ENCODE measurements at regions not wholly inside any gene's neighbourhood (a gene's known extent, or its start where the extent isn't known, plus 50 kb on each side); places are given as distances from the start of the nearest gene placed in this dataset.

- 27 to 38% (median 35%) methylated on average over 30 of the region's 30 CpGs for WGBS, 3 donors
- Histone ChIP-seq H3K36me3 (no peaks in the 10 kb centered on the region), H3K27ac (no peak overlapping the region), H3K4me1 (ENCODE audit: insufficient read depth) (no peaks in the 10 kb centered on the region), H3K27me3 (no peaks in the 10 kb centered on the region), H3K9me3 (no peaks in the 10 kb centered on the region), H3K4me3 (no peak overlapping the region)
- intact Hi-C loops (cut with DNase I): no loop called here
- TF ChIP-seq CTCF (IDR thresholded peaks at IDR 0.05) (no peak), POLR2A (IDR thresholded peaks at IDR 0.05) (no peak), EP300 (IDR thresholded peaks at IDR 0.05) (no peak)
- peak in 4 of 5 donors; percentile 29 to 71 (median 35) for DNase-seq
These were observed 118.1 kb upstream of the SMIM23 start for GRCh38 chr5:171667341-171668096.

GRCh38 chr5:171668097-171668412 is 117.6 kb upstream of the SMIM23 start:
- Histone ChIP-seq H3K9me3 (no peaks in the 10 kb centered on the region), H3K27me3 (no peaks in the 10 kb centered on the region), H3K36me3 (no peaks in the 10 kb centered on the region), H3K27ac (no peak overlapping the region), H3K4me1 (ENCODE audit: insufficient read depth) (no peaks in the 10 kb centered on the region), H3K4me3 (no peak overlapping the region)
- TF ChIP-seq POLR2A (IDR thresholded peaks at IDR 0.05) (no peak), EP300 (IDR thresholded peaks at IDR 0.05) (no peak), CTCF (IDR thresholded peaks at IDR 0.05) (no peak)
- DNase-seq: no peak
- WGBS, 3 donors: 20 to 30% (median 29%) methylated on average over 17 of the region's 17 CpGs
- intact Hi-C loops (cut with DNase I): no loop called here

- TF ChIP-seq POLR2A (IDR thresholded peaks at IDR 0.05) (no peak), CTCF (IDR thresholded peaks at IDR 0.05) (no peak), EP300 (IDR thresholded peaks at IDR 0.05) (no peak)
These were observed 116.0 kb upstream of the SMIM23 start for GRCh38 chr5:171669571-171669970.

GRCh38 chr5:171672556-171672955 is 113.1 kb upstream of the SMIM23 start:
- Histone ChIP-seq H3K27ac (no peak overlapping the region), H3K9me3 (no peaks in the 10 kb centered on the region), H3K36me3 (no peaks in the 10 kb centered on the region), H3K4me1 (ENCODE audit: insufficient read depth) (no peaks in the 10 kb centered on the region), H3K27me3 (no peaks in the 10 kb centered on the region), H3K4me3 (no peak overlapping the region)
- 71 to 92% (median 82%) methylated on average over 6 of the region's 6 CpGs for WGBS, 3 donors
- TF ChIP-seq EP300 (IDR thresholded peaks at IDR 0.05) (no peak), POLR2A (IDR thresholded peaks at IDR 0.05) (no peak), CTCF (IDR thresholded peaks at IDR 0.05) (no peak)
- DNase-seq: no peak
- intact Hi-C loops (cut with DNase I): no loop called here

More at GRCh38 chr5:171669571-171669970, 116.0 kb upstream of the SMIM23 start:
- DNase-seq: no peak
- Histone ChIP-seq H3K27me3 (no peaks in the 10 kb centered on the region), H3K4me3 (no peak overlapping the region), H3K36me3 (no peaks in the 10 kb centered on the region), H3K9me3 (no peaks in the 10 kb centered on the region), H3K4me1 (ENCODE audit: insufficient read depth) (no peaks in the 10 kb centered on the region), H3K27ac (no peak overlapping the region)
- intact Hi-C loops (cut with DNase I): no loop called here

Measured in ovary (tissue), 7 donors.